ENCODE measurements at regions not wholly inside any gene's neighbourhood (a gene's known extent, or its start where the extent isn't known, plus 50 kb on each side); places are given as distances from the start of the nearest gene placed in this dataset.
"Not testable (repeated sequence)": the region's sequence is repeated elsewhere in the genome, so short reads cannot be mapped to it uniquely, and the experiment has no call there.

GRCh38 chr1:60916906-60917305, 165.5 kb upstream of the NFIA start:
- no peak overlapping the region for H3K27ac ChIP-seq (ENCODE audit: low read depth, low read length)
- TF ChIP-seq EZH2phosphoT487 (IDR thresholded peaks at IDR 0.05; ENCODE audit: borderline replicate concordance, low read length) (no peak), CTCF (IDR thresholded peaks at IDR 0.05; ENCODE audit: low read depth, low read length, poor library complexity, severe bottlenecking) (no peak)
- no peaks in the 10 kb centered on the region for H4K20me1 ChIP-seq (ENCODE audit: control insufficient read depth, insufficient read depth, low read depth, low read length)
- no peaks in the 10 kb centered on the region for H3K4me1 ChIP-seq (ENCODE audit: control insufficient read depth, low read length)
- H3K79me2 ChIP-seq (ENCODE audit: control insufficient read depth, low read length) = no peaks in the 10 kb centered on the region
- no peaks in the 10 kb centered on the region for H3K9me3 ChIP-seq (ENCODE audit: control insufficient read depth, insufficient read depth, low read length)
- H3K27me3 ChIP-seq (ENCODE audit: control insufficient read depth, low read length) = no peaks in the 10 kb centered on the region
- no peaks in the 10 kb centered on the region for H3K9me2 ChIP-seq (replicated peaks; ENCODE audit: control insufficient read depth, low read length)
- H3K4me3 ChIP-seq (ENCODE audit: low read length) = no peak overlapping the region
- H3K36me3 ChIP-seq (ENCODE audit: control insufficient read depth, low read length) = no peaks in the 10 kb centered on the region
- no peak overlapping the region for H3K4me2 ChIP-seq (ENCODE audit: low read length)
- no peaks in the 10 kb centered on the region for H3F3A ChIP-seq (ENCODE audit: control insufficient read depth, insufficient read depth)

- TF ChIP-seq CTCF (IDR thresholded peaks at IDR 0.05; ENCODE audit: low read depth, low read length, poor library complexity, severe bottlenecking) = no peak
- no peak for TF ChIP-seq EZH2phosphoT487 (IDR thresholded peaks at IDR 0.05; ENCODE audit: borderline replicate concordance, low read length)
- no peaks in the 10 kb centered on the region for H3K36me3 ChIP-seq (ENCODE audit: control insufficient read depth, low read length)
These were observed 166.2 kb upstream of the NFIA start for GRCh38 chr1:60916199-60916598.

GRCh38 chr1:60915441-60915840, 166.9 kb upstream of the NFIA start:
- Histone ChIP-seq H3K4me2 (ENCODE audit: low read length) (no peak overlapping the region), H3K36me3 (ENCODE audit: control insufficient read depth, low read length) (no peaks in the 10 kb centered on the region), H4K20me1 (ENCODE audit: control insufficient read depth, insufficient read depth, low read depth, low read length) (no peaks in the 10 kb centered on the region), H3K27ac (ENCODE audit: low read depth, low read length) (no peak overlapping the region), H3K4me3 (ENCODE audit: low read length) (no peak overlapping the region), H3K9me3 (ENCODE audit: control insufficient read depth, insufficient read depth, low read length) (no peaks in the 10 kb centered on the region), H3K27me3 (ENCODE audit: control insufficient read depth, low read length) (no peaks in the 10 kb centered on the region), H3K79me2 (ENCODE audit: control insufficient read depth, low read length) (no peaks in the 10 kb centered on the region), H3F3A (ENCODE audit: control insufficient read depth, insufficient read depth) (no peaks in the 10 kb centered on the region), H3K9me2 (replicated peaks; ENCODE audit: control insufficient read depth, low read length) (no peaks in the 10 kb centered on the region), H3K4me1 (ENCODE audit: control insufficient read depth, low read length) (no peaks in the 10 kb centered on the region)
- no peak for TF ChIP-seq CTCF (IDR thresholded peaks at IDR 0.05; ENCODE audit: low read depth, low read length, poor library complexity, severe bottlenecking)

More at GRCh38 chr1:60916199-60916598, 166.2 kb upstream of the NFIA start:
- Histone ChIP-seq H3F3A (ENCODE audit: control insufficient read depth, insufficient read depth) (no peaks in the 10 kb centered on the region), H4K20me1 (ENCODE audit: control insufficient read depth, insufficient read depth, low read depth, low read length) (no peaks in the 10 kb centered on the region), H3K4me3 (ENCODE audit: low read length) (no peak overlapping the region), H3K27ac (ENCODE audit: low read depth, low read length) (no peak overlapping the region), H3K79me2 (ENCODE audit: control insufficient read depth, low read length) (no peaks in the 10 kb centered on the region), H3K9me3 (ENCODE audit: control insufficient read depth, insufficient read depth, low read length) (no peaks in the 10 kb centered on the region), H3K4me1 (ENCODE audit: control insufficient read depth, low read length) (no peaks in the 10 kb centered on the region), H3K4me2 (ENCODE audit: low read length) (no peak overlapping the region), H3K27me3 (ENCODE audit: control insufficient read depth, low read length) (no peaks in the 10 kb centered on the region), H3K9me2 (replicated peaks; ENCODE audit: control insufficient read depth, low read length) (no peaks in the 10 kb centered on the region)

- Histone ChIP-seq H3K79me2 (ENCODE audit: control insufficient read depth, low read length) (no peaks in the 10 kb centered on the region), H3F3A (ENCODE audit: control insufficient read depth, insufficient read depth) (no peaks in the 10 kb centered on the region), H3K27me3 (ENCODE audit: control insufficient read depth, low read length) (no peaks in the 10 kb centered on the region), H3K27ac (ENCODE audit: low read depth, low read length) (no peak overlapping the region), H4K20me1 (ENCODE audit: control insufficient read depth, insufficient read depth, low read depth, low read length) (no peaks in the 10 kb centered on the region), H3K36me3 (ENCODE audit: control insufficient read depth, low read length) (no peaks in the 10 kb centered on the region), H3K9me2 (replicated peaks; ENCODE audit: control insufficient read depth, low read length) (no peaks in the 10 kb centered on the region), H3K9me3 (ENCODE audit: control insufficient read depth, insufficient read depth, low read length) (no peaks in the 10 kb centered on the region), H3K4me1 (ENCODE audit: control insufficient read depth, low read length) (no peaks in the 10 kb centered on the region), H3K4me3 (ENCODE audit: low read length) (no peak overlapping the region), H3K4me2 (ENCODE audit: low read length) (no peak overlapping the region)
- TF ChIP-seq EZH2phosphoT487 (IDR thresholded peaks at IDR 0.05; ENCODE audit: borderline replicate concordance, low read length) (no peak), CTCF (IDR thresholded peaks at IDR 0.05; ENCODE audit: low read depth, low read length, poor library complexity, severe bottlenecking) (no peak)
These were observed 167.4 kb upstream of the NFIA start for GRCh38 chr1:60914982-60915381.

- not testable (repeated sequence) for H4K20me1 ChIP-seq (ENCODE audit: control insufficient read depth, insufficient read depth, low read depth, low read length); H3K4me3 ChIP-seq (ENCODE audit: low read length); H3K4me1 ChIP-seq (ENCODE audit: control insufficient read depth, low read length); H3K27me3 ChIP-seq (ENCODE audit: control insufficient read depth, low read length); H3K27ac ChIP-seq (ENCODE audit: low read depth, low read length); H3K9me2 ChIP-seq (replicated peaks; ENCODE audit: control insufficient read depth, low read length); H3F3A ChIP-seq (ENCODE audit: control insufficient read depth, insufficient read depth); H3K4me2 ChIP-seq (ENCODE audit: low read length); H3K79me2 ChIP-seq (ENCODE audit: control insufficient read depth, low read length); H3K36me3 ChIP-seq (ENCODE audit: control insufficient read depth, low read length); H3K9me3 ChIP-seq (ENCODE audit: control insufficient read depth, insufficient read depth, low read length)
These were observed 168.7 kb upstream of the NFIA start for GRCh38 chr1:60913708-60914107.

Data from DOHH2 (cell line).